ENCODE measurements at regions not wholly inside any gene's neighbourhood (a gene's known extent, or its start where the extent isn't known, plus 50 kb on each side); places are given as distances from the start of the nearest gene placed in this dataset.
"Not testable (repeated sequence)": the region's sequence is repeated elsewhere in the genome, so short reads cannot be mapped to it uniquely, and the experiment has no call there.

DNA sequence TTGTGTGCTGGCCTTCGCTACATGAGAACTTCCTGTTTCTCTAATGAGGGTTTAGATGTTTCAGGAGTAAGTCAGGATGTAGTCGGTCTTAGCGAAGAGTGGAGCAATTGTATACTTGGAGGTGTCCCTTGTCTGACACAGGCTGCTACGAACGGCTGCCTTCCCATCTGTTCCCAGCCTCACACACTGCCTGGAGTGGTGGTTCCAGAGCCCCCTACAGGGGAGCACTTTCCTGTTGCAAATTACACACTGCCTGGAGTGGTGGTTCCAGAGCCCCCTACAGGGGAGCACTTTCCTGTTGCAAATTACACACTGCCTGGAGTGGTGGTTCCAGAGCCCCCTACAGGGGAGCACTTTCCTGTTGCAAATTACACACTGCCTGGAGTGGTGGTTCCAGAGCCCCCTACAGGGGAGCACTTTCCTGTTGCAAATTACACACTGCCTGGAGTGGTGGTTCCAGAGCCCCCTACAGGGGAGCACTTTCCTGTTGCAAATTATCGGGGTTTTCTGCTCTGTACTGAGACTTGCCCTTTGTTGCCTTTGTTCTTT, 126.5 kb upstream of the L3MBTL4 start:
- not testable (repeated sequence) for H2AFZ ChIP-seq (ENCODE audit: low read depth, low read length); H3K27ac Mint-ChIP-seq (ENCODE audit: unreplicated experiment); H3K4me3 Mint-ChIP-seq (ENCODE audit: unreplicated experiment); H3K27ac ChIP-seq (ENCODE audit: low read depth, low read length); H3K4me3 ChIP-seq (ENCODE audit: insufficient read depth, low read depth, low read length); H3K36me3 ChIP-seq (ENCODE audit: insufficient read depth, low read length); H3K9ac ChIP-seq (ENCODE audit: low read length); H3K9me3 Mint-ChIP-seq (ENCODE audit: unreplicated experiment); H3K9me3 ChIP-seq (ENCODE audit: insufficient read depth, low read depth, low read length); H3K4me1 ChIP-seq (ENCODE audit: insufficient read depth, low read length); H3K4me2 ChIP-seq (ENCODE audit: low read length); DNase-seq (ENCODE audit: low read depth); H3K79me2 ChIP-seq (ENCODE audit: insufficient read depth, low read length); H3K4me1 Mint-ChIP-seq (ENCODE audit: low read depth, unreplicated experiment); H4K20me1 ChIP-seq (ENCODE audit: insufficient read depth, low read length); FAIRE-seq; H3K27me3 ChIP-seq (ENCODE audit: insufficient read depth, low read length); H3K27me3 Mint-ChIP-seq (ENCODE audit: low read depth, unreplicated experiment); H3K36me3 Mint-ChIP-seq (ENCODE audit: low read depth, unreplicated experiment)
- TF ChIP-seq, protein P1, sequence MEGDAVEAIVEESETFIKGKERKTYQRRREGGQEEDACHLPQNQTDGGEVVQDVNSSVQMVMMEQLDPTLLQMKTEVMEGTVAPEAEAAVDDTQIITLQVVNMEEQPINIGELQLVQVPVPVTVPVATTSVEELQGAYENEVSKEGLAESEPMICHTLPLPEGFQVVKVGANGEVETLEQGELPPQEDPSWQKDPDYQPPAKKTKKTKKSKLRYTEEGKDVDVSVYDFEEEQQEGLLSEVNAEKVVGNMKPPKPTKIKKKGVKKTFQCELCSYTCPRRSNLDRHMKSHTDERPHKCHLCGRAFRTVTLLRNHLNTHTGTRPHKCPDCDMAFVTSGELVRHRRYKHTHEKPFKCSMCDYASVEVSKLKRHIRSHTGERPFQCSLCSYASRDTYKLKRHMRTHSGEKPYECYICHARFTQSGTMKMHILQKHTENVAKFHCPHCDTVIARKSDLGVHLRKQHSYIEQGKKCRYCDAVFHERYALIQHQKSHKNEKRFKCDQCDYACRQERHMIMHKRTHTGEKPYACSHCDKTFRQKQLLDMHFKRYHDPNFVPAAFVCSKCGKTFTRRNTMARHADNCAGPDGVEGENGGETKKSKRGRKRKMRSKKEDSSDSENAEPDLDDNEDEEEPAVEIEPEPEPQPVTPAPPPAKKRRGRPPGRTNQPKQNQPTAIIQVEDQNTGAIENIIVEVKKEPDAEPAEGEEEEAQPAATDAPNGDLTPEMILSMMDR (IDR thresholded peaks at IDR 0.05; ENCODE audit: insufficient read depth, low read depth, low read length), result peak; percentile 26

GRCh38 chr18:6542296-6542695, 127.6 kb upstream of the L3MBTL4 start:
- Histone ChIP-seq H2AFZ (ENCODE audit: low read depth, low read length) (no peak overlapping the region), H3K9me3 (ENCODE audit: insufficient read depth, low read depth, low read length) (no peaks in the 10 kb centered on the region), H3K4me3 (ENCODE audit: insufficient read depth, low read depth, low read length) (no peak overlapping the region), H3K4me1 (ENCODE audit: insufficient read depth, low read length) (no peaks in the 10 kb centered on the region), H3K27me3 (ENCODE audit: insufficient read depth, low read length) (no peaks in the 10 kb centered on the region), H3K9ac (ENCODE audit: low read length) (no peak overlapping the region), H3K4me2 (ENCODE audit: low read length) (no peak overlapping the region), H3K79me2 (ENCODE audit: insufficient read depth, low read length) (no peaks in the 10 kb centered on the region), H3K27ac (ENCODE audit: low read depth, low read length) (no peak overlapping the region), H3K36me3 (ENCODE audit: insufficient read depth, low read length) (no peaks in the 10 kb centered on the region), H4K20me1 (ENCODE audit: insufficient read depth, low read length) (no peaks in the 10 kb centered on the region)
- Mint-ChIP-seq H3K4me3 (ENCODE audit: unreplicated experiment) (no peak overlapping the region), H3K4me1 (ENCODE audit: low read depth, unreplicated experiment) (peaks cover 10% of the 10 kb centered on the region), H3K9me3 (ENCODE audit: unreplicated experiment) (peaks cover 2% of the 10 kb centered on the region), H3K27ac (ENCODE audit: unreplicated experiment) (no peak overlapping the region), H3K36me3 (ENCODE audit: low read depth, unreplicated experiment) (peaks cover 2% of the 10 kb centered on the region), H3K27me3 (ENCODE audit: low read depth, unreplicated experiment) (no peaks in the 10 kb centered on the region)
- FAIRE-seq, result no peak
- no peak for DNase-seq (ENCODE audit: low read depth)
- TF ChIP-seq, protein P1 (IDR thresholded peaks at IDR 0.05; ENCODE audit: insufficient read depth, low read depth, low read length), result no peak
- no peak for TF ChIP-seq EZH2 (IDR thresholded peaks at IDR 0.05; ENCODE audit: insufficient read depth, low read length)

DNA sequence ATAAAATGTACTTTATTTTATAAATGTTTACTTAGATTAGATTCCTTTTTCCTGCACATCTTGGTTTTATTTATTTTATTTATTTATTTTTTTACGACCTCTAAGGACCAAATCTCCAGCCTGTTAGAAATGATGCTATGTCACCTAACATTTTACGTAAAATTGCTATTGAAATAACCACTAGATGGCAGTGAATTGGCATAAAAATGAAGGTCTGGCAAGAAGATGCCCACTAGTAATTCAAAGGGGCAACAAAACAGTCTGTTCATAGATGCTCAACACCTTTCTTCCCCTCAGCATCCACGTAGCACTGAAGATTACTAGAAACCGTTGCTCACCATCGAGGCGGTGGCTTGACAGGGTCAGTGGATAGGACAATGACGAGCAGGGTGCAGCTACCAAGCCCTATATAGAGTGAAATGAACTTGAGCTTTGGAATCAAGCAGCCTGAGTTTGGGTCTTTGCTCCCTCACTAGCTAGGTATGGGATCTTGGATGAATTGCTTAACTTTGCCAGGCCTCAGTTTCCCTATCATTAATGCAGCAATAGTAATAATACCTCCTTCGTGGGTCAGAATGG, 128.7 kb upstream of the L3MBTL4 start:
- no peaks in the 10 kb centered on the region for H3K79me2 ChIP-seq (ENCODE audit: insufficient read depth, low read length)
- H3K9me3 ChIP-seq (ENCODE audit: insufficient read depth, low read depth, low read length), result no peaks in the 10 kb centered on the region
- TF ChIP-seq EZH2 (IDR thresholded peaks at IDR 0.05; ENCODE audit: insufficient read depth, low read length), result no peak
- TF ChIP-seq, protein P1 (IDR thresholded peaks at IDR 0.05; ENCODE audit: insufficient read depth, low read depth, low read length), result peak; percentile 48
- H3K4me1 Mint-ChIP-seq (ENCODE audit: low read depth, unreplicated experiment), result peaks cover 11% of the 10 kb centered on the region
- peaks cover 2% of the 10 kb centered on the region for H3K9me3 Mint-ChIP-seq (ENCODE audit: unreplicated experiment)
- H3K4me2 ChIP-seq (ENCODE audit: low read length), result no peak overlapping the region
- H3K4me3 Mint-ChIP-seq (ENCODE audit: unreplicated experiment), result no peak overlapping the region
- no peak overlapping the region for H3K9ac ChIP-seq (ENCODE audit: low read length)
- H3K36me3 ChIP-seq (ENCODE audit: insufficient read depth, low read length), result no peaks in the 10 kb centered on the region
- no peak overlapping the region for H3K4me3 ChIP-seq (ENCODE audit: insufficient read depth, low read depth, low read length)
- peaks cover 2% of the 10 kb centered on the region for H3K36me3 Mint-ChIP-seq (ENCODE audit: low read depth, unreplicated experiment)
- FAIRE-seq (no peak), DNase-seq (ENCODE audit: low read depth) (peak; percentile 18)
- no peaks in the 10 kb centered on the region for H3K4me1 ChIP-seq (ENCODE audit: insufficient read depth, low read length)
- H3K27ac ChIP-seq (ENCODE audit: low read depth, low read length), result no peak overlapping the region
- H3K27me3 Mint-ChIP-seq (ENCODE audit: low read depth, unreplicated experiment), result no peaks in the 10 kb centered on the region
- H3K27me3 ChIP-seq (ENCODE audit: insufficient read depth, low read length), result no peaks in the 10 kb centered on the region
- H3K27ac Mint-ChIP-seq (ENCODE audit: unreplicated experiment), result no peak overlapping the region
- no peak overlapping the region for H2AFZ ChIP-seq (ENCODE audit: low read depth, low read length)
- H4K20me1 ChIP-seq (ENCODE audit: insufficient read depth, low read length), result no peaks in the 10 kb centered on the region
